IPS DF 19.7 (cell line): ENCODE measurements at regions not wholly inside any gene's neighbourhood (a gene's known extent, or its start where the extent isn't known, plus 50 kb on each side); places are given as distances from the start of the nearest gene placed in this dataset.

Experiments used
- DNase-seq: peaks from one replicate; pipeline ENCODE4 v3.0.0-alpha.2; 2013; ENCODE audit warnings: low read depth, low spot score

DNA sequence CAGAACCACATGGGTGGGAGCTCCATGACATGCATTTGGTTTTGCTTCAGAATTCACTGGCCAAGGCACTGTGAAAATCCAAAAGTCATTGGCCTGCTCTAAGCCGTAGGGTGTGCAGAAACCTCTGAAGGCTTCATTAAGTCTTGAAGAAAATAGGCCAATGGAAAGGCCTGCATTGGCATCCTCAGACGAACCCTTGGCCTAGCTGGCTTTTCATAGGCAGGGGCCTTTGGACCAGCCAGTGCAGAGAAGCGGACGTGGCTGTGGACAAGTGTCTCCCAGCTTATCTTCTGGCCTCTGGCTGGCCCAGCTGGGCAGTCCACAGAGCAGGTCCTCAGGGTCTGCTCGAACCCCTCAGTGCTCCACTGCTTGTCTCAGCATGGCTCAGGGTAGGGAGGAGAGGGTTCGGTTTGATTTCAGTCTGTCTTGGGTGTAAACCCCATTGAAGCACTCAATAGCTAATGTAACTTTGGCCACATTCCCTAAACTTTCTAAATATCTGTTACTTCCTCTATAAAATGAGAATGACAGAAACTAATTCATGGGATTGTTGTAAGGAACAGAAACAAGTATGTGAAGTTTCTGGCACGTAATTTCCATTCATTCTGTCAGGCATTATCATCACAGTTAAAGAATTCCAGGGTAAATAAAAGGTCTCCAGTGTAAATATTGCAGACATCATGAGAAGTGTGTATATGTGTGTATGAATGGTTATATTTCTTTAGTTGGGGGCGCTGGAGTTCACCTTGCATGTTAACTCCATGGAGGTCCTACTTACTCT lies 125.5 kb downstream of the TFCP2L1 start:
- no peak for DNase-seq

DNA sequence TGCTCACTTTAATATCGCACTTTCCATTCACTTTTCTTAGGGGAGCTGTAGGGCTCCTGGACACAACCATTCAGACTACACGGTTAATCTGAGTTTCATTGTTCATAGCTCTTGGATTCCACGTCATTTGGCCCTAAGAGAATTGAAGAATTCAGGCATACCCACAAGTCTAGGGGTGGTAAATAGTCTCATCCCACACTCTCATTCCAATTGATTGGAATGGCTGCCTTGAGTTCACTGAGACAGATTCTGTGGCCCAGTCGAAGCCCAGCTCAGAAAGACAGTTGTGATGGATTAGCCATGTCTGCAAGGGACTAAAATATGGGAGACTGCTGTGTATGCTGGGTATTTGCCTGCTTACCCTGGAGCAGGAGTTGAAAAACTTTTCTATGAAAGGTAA lies 124.6 kb downstream of the TFCP2L1 start:
- no peak for DNase-seq

DNA sequence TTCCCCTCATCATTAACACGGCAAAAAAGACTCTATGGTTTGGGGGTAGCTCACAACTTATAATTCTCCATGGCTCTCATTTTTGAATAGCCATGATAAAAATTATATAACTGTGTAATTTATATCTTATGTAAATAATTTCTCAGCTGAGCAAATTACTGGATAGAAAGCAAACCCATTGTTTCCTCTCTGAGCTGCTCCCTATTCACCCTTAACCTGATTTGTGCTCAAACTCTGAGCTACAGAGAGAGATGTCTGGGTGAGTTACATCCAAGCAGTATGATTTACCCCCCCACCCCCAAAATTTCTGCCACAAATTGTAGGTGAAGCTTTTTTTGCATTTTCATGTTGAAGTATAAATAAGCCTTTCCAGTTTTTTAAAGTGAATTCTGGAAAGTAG lies 123.7 kb downstream of the TFCP2L1 start:
- DNase-seq, result no peak

DNA sequence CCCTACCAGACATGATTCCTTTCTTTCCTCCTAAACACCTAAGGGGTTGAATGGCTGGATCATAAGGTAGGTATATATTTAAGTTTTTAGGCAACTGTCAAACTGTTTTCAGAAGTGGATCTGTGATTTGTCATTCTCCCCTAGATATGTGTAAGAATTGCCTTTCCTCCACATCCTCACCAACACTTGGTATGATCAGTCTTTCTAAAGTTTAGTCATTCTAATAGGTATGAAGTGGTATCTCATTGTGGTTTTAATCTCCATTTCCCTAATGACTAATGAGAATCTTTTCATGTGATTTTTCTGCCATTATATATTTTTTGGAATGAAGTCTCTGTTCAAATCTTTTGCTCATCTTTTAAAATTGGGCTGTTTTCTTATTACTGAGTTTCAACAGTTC lies 122.1 kb downstream of the TFCP2L1 start:
- no peak for DNase-seq

DNA sequence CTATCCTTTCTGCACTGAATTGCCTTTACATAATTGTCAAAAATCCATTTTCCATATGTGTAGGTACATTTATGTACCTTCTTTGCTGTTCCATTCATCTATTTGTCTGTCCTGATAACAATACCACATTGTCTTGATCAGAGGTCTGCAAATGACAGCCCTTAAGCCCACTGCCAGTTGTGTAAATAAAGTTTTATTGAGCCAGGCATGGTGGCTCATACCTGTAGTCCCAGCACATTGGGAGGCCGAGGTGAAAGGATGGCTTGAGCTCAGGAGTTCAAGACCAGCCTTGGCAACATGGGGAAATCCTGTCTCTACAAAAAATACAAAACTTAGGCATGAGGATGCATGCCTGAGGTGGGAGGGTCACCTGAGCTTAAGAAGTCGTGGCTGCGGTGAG lies 121.0 kb downstream of the TFCP2L1 start:
- DNase-seq, result no peak

DNA sequence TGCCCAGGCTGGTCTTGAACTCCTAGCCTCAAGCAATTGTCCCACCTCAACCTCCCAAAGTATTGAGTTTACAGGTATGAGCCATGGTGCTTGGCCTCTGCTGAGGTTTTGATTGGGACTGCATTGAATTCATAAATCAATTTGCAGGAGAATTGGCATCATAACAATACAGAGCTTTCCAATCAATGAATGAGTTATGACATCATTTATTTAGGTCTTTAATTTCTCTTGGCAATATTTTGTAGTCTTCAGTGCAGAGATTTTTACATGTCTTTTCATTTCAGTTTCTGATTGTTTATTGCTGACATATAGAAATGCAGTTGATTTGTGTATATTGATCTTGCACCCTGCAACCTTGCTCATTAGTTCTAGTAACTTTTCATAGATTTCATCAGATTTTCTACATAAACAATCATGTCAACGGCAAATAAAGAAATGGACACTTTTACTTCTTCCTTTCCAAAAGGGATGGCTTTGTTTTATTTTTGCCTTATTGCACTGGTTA lies 119.9 kb downstream of the TFCP2L1 start:
- no peak for DNase-seq
